Tibial artery (tissue), 4 donors: ENCODE measurements at regions not wholly inside any gene's neighbourhood (a gene's known extent, or its start where the extent isn't known, plus 50 kb on each side); places are given as distances from the start of the nearest gene placed in this dataset.

Experiments used
- DNase-seq, 2 donors: peaks; one replicate each; pipeline ENCODE4 v3.0.0-alpha.2; 2019
- H3K27ac ChIP-seq, 2 donors: fragments of 200-600 bp; sonication (generic) in 1 of 2; 1 replicate in 1 of 2; 2 replicates in 1 of 2; pipeline ENCODE4 v1.5.1; 2018 to 2019; ENCODE audit warnings: mild to moderate bottlenecking in 1 of 2
- H3K27me3 ChIP-seq, 2 donors: fragments of 200-600 bp; sonication (generic) in 1 of 2; one replicate each; pipeline versions ENCODE4 v1.5.1 to v1.6.0; 2016 to 2019
- H3K36me3 ChIP-seq, 3 donors: fragments of 200-600 bp; sonication (generic) in 2 of 3; one replicate each; pipeline ENCODE4 v1.5.1; 2016 to 2019; ENCODE audit warnings: mild to moderate bottlenecking in 2 of 3
- H3K4me1 ChIP-seq, 4 donors: fragments of 200-600 bp; sonication (generic) in 2 of 4; 1 replicate in 3 of 4; 2 replicates in 1 of 4; pipeline ENCODE4 v1.5.1; 2016 to 2019
- H3K4me3 ChIP-seq, 2 donors: fragments of 200-600 bp; sonication (generic) in 1 of 2; 1 replicate in 1 of 2; 2 replicates in 1 of 2; pipeline ENCODE4 v1.5.1; 2018 to 2019; ENCODE audit warnings: mild to moderate bottlenecking in 2 of 2
- H3K9me3 ChIP-seq, 3 donors: fragments of 200-600 bp; sonication (generic) in 1 of 3; one replicate each; pipeline ENCODE4 v1.5.1; 2016 to 2019
- intact Hi-C: fragments of 100-400 bp; cut with DNase I; formaldehyde crosslinking; loops from one replicate; pipeline ENCODE4 v1.15.0; 2023; ENCODE audit warnings: low total_unique reads
- TF ChIP-seq, protein P1 (sequence below), 2 experiments: fragments of 200-600 bp in 1 of 2; fragments of 450-650 bp in 1 of 2; IDR thresholded peaks; one replicate each; pipeline ENCODE4 v1.5.1; 2017 to 2019; ENCODE audit warnings: antibody characterized with exemption in 2 of 2, mild to moderate bottlenecking in 1 of 2, moderate library complexity in 1 of 2

DNA sequence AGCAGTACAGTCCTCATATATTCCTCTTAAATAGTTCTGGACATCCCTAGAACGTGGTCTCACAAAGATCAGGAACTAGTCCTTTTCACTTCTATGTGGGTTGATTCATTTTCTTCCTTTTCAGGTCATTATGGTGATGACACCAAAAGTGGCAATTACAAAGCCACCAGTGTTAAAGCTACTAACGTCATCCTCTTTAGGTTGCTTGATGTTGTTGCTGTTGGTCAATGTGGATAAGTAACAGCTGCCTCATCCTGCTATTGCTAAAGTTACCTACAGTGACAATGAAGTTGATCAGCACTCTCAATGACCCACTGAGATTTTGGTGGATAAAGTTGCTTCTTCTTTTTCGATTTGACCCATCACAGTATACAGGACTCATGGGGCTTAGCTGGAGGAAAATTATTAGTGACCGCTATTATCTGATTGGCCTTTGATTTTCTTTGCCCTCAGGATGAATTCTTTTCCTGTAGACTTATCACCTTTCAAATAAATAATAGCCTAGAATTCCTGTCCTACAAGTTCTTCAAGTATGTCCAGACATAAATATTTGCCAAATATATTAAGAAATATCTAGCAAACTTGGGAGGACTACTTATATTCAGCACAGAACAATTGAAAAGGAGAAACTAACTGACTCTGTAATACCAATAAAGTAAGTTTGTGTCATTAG, 54.0 kb upstream of the ATP2B1 start:
- intact Hi-C loops: no loop called here
- DNase-seq: no peak

GRCh38 chr12:89760783-89761182, 52.1 kb upstream of the ATP2B1 start:
- H3K4me3 ChIP-seq: no peak overlapping the region

More for the DNA sequence above, 54.0 kb upstream of the ATP2B1 start:
- no peak overlapping the region for H3K27ac ChIP-seq
- TF ChIP-seq, protein P1, sequence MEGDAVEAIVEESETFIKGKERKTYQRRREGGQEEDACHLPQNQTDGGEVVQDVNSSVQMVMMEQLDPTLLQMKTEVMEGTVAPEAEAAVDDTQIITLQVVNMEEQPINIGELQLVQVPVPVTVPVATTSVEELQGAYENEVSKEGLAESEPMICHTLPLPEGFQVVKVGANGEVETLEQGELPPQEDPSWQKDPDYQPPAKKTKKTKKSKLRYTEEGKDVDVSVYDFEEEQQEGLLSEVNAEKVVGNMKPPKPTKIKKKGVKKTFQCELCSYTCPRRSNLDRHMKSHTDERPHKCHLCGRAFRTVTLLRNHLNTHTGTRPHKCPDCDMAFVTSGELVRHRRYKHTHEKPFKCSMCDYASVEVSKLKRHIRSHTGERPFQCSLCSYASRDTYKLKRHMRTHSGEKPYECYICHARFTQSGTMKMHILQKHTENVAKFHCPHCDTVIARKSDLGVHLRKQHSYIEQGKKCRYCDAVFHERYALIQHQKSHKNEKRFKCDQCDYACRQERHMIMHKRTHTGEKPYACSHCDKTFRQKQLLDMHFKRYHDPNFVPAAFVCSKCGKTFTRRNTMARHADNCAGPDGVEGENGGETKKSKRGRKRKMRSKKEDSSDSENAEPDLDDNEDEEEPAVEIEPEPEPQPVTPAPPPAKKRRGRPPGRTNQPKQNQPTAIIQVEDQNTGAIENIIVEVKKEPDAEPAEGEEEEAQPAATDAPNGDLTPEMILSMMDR (IDR thresholded peaks at IDR 0.05): no peak
- no peaks in the 10 kb centered on the region for H3K4me1 ChIP-seq
- no peak overlapping the region for H3K4me3 ChIP-seq
- no peaks in the 10 kb centered on the region for H3K9me3 ChIP-seq
- H3K36me3 ChIP-seq: no peaks in the 10 kb centered on the region
- no peaks in the 10 kb centered on the region for H3K27me3 ChIP-seq

More at GRCh38 chr12:89760783-89761182, 52.1 kb upstream of the ATP2B1 start:
- intact Hi-C loops: no loop called here
- Histone ChIP-seq H3K9me3 (no peaks in the 10 kb centered on the region), H3K27me3 (no peaks in the 10 kb centered on the region), H3K4me1 (no peaks in the 10 kb centered on the region), H3K27ac (no peak overlapping the region), H3K36me3 (no peaks in the 10 kb centered on the region)
- TF ChIP-seq, protein P1 (IDR thresholded peaks at IDR 0.05): no peak
- no peak for DNase-seq
